RPMI8226 (cell line): ENCODE measurements at regions not wholly inside any gene's neighbourhood (a gene's known extent, or its start where the extent isn't known, plus 50 kb on each side); places are given as distances from the start of the nearest gene placed in this dataset.

Source experiments
- DNase-seq: peaks from one replicate; pipeline ENCODE4 v3.0.0-alpha.2; 2015

DNA sequence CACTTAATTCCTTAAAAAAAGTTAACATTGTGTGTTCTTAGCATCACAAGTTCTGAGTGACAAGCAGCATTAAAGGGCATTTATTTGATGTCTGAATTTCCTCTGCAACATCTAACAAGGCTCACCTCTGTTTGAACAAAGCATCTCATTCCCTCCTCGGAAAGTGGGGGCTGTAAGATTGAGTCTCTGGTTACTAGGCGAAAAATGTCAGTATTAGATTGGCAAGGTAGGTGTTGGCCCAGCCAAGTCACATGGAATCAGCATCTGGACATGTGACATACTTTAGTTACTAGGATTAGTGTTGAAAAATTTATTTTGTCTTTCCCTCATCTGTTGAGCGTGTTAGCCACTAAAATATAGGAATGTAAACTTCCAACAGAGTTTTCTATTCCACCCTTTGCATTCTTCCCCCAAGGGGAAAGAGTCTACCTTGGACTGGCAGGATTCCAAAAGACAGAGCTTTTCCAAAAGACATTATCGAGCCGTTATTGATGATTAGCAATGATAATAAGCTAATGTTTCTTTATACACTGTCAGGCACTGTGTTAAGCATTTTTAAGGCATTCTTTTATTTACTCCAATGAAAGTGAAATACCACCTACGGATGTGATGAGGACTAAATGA lies 194.9 kb upstream of the BTG1 start:
- no peak for DNase-seq

DNA sequence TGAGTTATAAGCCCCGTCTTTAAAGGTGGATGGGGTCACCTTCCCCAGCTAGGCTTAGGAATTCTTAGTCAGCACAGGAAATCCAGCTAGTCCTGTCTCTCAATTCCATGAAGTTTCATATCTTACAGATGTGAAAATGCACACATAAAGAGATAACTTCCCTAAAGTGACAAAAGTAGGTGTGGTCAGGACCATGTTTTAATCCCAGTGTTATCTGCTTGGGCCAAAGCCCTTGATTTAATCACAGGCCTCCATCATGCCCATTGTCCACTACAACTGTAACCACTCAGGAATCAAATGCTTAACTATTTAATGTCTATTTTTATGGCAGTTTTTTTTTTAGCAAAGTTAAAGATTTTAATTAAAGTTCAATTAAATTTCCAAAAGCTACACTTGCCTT lies 194.4 kb upstream of the BTG1 start:
- no peak for DNase-seq

DNA sequence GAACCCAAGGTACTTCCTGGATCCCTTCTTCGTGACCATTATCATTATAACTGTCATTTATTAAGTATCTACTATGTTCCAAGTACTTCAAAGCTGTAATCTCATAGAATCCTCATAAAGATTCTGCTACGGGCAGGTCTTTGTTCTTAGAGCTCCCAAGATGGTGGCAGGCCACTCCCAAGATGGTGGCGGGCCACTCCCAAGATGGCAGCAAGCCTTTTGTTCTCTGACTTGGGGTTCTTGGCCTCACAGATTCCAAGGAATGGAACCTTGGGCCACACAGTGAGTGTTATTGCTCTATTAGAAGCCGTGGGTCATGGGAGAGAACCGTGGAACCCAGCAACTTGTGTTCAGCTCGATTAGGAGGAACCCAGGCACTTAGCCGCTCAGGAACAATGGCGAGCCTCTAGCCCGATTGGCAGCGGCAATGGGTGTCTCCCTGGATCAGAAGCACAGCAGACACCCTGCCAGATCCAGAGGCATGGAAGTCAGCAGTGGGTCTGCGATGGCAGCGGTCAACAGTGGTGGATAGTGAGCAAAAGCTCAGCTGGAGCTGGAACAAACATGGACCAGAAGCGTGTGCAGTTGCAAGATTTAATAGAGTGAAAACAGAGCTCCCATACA lies 193.7 kb upstream of the BTG1 start:
- no peak for DNase-seq

DNA sequence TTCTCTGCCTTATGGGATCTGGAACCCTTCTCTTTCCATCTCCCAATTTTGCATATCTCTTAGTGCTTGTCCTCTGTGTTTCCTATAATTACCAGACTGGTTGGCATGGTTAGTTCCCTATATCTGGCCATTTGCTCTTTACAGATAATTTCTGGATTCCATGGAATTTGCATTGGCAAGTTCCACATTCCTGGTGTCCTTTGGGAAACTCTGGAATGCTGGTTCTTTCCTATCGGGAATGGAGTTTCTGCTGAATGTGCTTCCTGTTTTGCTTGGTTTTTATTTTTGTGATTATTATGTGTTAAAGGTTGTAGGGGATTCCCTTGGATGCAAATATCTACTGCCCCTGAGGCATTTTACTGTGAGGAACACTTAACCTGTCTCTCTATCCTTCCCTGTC lies 193.0 kb upstream of the BTG1 start:
- DNase-seq = no peak

DNA sequence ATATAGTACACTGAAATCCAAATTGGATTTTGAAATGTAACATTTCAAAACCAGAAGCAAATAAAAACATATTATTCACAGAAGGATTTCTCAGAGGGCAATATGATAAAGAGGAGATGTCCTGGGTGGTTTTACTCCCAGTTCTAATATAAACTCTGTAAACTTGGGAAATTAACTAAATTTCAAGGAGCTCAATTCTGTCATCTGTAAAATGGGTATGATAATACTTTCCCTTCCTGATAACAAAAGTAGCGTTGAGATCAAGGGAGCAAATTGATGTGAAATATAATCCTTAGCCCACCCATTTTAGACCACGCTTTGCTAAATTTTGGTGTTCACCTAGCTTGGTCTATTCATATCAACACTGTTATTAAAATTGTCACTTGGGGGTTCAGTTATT lies 192.5 kb upstream of the BTG1 start:
- no peak for DNase-seq

DNA sequence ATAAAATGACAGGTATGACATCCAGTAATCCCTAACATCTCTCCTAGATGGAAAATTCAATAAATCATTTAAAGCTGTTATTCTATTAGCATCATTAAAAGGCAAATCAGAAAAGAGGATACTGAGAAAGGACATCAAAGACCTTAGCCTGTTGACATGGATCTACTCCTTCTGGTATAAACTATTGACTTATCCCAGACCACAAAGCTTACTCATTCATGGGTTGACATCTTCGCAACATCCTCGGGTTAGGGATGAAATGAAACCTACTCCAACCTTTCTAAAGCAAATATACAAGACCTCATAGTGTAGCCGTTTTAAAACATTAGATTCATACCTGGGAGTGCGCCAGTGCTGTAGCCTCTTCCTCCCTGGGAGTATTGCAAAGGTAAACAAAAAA lies 191.5 kb upstream of the BTG1 start:
- DNase-seq = no peak

DNA sequence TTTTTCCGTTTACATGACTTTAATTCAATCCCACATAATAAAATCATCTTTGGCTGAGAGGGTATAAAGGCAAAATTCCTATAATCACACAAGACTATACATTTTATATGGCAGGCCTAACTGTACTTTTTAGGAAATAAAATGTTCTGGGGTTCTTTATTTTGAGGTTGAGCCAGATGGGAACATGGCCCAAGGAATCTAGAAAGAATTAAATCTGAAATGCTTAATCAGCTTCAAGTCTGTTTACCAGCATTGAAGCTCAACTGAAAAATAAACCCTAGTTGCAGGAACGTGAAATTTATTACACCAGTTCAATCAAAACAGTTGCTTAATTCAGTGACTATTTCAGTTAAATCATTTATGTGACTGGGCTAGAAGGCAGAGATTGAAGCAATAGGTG lies 191.0 kb upstream of the BTG1 start:
- no peak for DNase-seq

DNA sequence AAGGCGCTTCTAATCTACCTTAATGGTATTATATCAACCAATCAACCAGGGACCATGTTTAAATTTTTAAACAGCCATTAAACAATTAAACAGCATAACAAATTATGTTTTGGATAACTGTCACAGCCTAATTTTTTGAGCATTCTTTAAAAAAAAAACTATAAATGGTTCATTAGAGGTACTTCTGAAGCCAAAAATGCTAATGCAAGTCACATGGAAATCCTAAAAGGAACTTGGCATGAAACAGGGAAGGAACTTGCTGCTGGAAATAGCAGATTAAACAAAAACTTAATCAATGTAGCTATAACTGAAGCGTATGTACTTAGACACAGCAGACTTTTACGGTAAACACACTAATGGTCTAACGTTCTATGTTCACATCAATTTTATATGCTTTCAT lies 190.2 kb upstream of the BTG1 start:
- DNase-seq = no peak

DNA sequence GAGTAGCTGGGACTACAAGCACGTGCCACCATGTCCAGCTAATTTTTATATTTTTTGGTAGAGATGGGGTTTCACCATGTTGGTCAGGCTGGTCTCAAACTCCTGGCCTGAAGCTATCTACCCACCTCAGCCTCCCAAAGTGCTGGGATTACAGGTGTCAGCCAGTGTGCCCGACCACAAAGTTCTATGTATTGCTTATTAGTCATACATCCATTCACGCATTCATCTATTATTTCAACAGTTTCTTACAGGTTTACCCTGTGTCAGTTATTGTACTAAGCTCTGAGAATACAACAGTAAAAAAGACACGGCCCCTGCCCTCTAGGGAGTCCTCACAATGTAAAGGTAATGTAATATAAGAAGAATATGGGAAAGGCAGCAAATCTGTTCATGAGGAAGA lies 188.9 kb upstream of the BTG1 start:
- no peak for DNase-seq

DNA sequence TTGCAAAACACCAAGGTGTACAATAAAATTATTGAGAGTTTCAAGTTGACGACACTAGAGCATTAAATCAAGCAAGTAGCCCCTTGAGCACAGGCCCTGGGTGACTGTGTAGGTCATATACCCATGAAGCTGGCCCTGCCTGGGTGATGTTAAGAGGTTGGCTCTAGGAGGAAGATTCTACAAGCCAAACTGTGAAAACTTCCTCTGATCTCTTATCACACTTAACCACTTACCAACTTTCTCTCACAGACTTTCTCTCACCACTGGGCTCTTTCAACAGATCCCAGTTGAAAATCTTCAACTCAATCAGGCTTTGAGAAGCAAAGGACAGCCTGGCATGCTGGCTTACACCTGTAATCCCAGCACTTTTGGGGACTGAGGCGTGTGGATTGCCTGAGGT lies 186.9 kb upstream of the BTG1 start:
- DNase-seq = no peak

DNA sequence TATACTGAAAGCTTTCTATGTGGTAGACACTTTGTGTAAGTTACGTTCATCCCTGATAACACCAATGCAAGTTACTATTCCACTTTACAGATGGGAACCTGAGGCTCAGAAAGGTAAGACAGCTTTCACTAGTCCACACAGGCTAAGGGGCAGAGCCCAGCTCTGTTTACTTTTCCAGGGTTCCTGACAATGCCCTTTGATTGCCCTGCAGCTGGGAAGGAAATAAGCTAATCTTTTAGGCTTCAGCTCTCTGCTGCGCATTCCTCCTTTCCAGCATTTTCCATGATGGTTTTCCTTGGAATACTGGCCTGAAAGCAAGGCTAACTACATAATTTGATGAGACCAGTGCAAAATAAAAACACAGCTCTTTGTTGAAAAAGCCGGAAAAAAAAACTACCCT lies 185.7 kb upstream of the BTG1 start:
- DNase-seq = no peak

DNA sequence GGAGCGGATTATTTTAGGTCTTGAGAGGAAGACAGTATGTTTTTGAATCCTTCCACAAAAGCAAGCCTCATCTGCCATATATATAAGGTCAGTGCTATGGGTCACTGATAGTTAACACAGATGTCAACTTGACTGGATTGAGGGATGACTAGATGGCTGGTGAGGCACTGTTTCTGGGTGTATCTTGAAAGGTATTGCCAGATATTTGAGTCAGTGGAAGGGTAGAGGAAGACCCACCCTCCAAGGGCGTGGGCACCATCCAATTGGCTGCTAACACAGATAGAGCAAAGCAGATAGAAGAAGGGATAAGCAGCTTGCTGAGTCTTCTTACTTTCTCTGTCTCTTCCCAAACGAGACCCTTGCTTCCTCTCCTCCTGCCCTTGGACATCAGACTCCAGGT lies 185.0 kb upstream of the BTG1 start:
- no peak for DNase-seq

DNA sequence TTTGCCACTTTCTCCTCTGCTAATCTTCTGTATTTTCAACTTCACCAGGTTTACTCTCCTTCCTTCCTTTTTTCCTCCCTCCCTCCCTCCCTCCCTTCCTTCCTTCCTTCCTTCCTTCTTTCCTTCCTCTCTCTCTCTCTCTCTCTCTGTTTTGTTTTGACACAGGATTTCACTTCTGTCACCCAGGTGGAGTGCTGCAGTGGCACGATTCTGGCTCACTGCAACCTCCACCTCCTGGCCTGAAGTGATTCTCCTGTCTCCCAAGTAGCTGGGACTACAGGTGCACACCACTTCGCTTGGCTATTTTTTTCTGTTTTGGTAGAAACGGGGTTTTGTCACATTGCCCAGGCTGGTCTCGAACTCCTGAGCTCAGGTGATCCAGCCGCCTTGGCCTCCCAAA lies 181.2 kb upstream of the BTG1 start:
- DNase-seq = no peak

DNA sequence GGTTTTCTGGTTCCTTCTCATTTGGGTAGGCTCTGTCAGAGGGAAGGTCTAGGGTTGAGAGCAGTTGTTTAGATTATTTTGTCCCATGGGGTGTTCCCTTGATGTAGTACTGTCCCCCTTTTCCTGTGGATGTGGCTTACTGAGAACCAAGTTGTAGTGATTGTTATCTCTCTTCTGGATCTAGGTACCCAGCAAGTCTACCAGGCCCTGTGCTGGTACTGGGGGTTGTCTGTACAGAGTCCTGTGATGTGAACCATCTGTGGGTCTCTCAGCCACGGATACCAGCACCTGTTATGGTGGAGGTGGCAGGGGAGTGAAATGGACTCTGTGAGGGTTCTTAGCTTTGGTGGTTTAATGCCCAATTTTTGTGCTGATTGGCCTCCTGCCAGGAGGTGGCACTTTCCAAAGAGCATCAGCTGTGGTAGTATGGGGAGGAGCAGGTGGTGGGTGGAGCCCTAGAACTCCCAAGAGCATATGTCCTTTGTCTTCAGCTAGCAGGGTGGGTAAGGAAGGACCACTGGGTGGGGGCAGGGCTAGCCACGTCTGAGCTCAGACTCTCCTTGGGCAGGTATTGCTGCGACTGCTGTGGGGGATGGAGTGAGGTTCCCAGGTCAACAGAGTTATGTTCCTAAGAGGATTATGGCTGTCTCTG lies 179.3 kb upstream of the BTG1 start:
- DNase-seq = no peak

DNA sequence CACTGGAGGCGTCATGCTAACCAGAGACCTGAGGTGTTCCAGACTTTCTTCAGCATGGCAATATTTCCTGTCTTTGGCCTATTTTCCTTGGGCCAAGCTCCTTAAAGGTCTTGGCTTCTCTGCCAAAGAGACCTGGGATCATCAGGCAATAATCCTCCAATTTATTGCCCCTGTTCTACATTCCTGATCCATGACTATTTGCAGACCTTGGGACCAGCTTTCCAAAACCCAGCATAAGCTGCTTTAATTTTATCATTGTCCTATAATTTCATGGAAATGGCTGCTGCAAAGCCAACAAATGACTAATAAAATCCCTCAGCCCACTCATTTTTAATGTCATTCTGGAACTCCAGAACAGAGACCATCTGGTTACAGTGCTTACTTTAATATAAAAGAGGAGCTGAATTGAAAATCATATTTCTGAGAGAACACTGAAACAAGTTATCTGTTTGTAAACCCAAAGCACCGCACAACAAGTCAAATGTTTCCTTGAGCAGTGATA lies 166.9 kb upstream of the BTG1 start:
- DNase-seq = no peak

DNA sequence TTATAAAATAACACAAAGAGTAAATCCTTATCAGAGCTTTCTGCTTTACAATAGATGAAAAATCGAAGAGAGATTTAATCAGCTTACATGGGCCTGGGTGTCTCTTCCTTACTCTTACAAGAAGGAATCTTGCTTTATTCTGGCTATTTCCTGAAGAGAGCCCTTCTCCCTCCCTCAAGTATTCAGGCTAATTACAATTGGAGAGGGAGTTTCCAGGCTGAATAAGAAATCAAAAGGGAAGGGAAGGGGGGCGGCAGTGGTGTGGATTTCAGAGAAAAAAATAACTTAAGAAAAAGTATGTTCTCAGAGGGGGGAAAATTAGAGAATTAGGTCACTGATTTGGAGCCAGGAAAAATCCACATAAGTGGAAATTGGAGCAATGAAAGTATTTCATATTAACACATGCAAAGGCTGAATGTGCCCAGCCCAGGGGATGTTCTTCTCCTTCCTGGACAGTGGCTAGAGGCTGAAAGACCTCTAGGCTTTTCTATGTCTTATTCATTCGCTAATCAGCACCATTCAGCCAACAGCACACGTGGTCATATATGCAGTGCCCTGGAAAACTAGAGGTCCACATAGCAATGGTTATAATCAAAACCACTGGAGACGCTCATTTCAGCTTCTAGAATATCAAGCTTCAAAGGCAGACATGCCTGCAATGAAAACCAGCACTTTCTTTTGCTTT lies 158.9 kb upstream of the BTG1 start:
- no peak for DNase-seq

DNA sequence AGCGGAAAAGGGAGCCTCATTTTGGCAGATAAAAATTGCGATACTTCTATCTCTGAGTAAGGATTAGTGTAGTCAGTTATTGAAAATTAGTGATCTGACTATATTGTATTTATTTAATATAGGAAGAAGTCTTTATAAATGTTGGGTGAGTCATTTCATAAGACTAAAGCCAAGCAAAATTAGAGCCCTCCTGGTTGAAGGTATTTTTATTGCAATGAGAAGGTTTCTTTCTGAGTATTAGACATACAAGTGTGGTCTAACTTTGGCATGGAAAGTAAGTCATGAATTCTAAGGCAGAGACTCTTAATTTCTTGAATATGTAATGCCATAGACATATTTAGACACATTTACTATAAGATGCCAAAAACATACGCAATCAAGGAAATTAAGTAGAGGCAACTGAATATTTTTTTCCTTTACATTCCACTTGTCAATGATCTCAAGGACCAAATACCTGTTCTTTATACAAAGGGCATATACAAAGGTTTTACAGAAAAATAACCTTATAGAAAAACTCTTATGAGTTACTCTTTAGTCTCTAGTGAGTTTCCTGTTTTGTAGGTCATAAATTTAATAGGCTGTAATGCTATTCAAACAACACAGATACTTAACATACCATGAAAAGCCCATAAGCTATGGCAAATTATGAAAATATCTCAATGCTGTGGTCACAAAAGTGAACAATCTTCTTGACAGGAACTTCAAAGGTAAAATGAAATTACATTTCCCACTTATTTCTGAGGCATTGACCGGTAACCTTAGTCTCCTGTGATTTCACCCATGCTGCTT lies 156.6 kb upstream of the BTG1 start:
- no peak for DNase-seq

DNA sequence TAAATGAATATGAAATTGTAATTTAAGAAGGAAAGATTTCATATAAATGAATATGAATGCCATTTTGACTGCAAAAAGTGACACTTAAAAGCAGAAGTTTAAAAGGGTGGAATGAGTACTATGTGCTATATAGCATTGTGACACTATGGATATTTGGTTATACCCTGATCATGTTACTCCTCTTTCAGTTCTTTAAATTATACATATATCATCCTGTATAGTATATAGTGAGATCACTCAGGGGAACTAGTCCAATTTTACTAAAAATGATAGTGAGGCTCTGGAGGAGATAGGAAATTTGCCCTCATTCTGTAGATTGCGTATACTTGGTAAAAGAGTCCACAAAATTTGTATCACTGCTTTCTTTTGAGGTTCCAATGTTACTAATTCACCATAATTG lies 155.7 kb upstream of the BTG1 start:
- DNase-seq = no peak

DNA sequence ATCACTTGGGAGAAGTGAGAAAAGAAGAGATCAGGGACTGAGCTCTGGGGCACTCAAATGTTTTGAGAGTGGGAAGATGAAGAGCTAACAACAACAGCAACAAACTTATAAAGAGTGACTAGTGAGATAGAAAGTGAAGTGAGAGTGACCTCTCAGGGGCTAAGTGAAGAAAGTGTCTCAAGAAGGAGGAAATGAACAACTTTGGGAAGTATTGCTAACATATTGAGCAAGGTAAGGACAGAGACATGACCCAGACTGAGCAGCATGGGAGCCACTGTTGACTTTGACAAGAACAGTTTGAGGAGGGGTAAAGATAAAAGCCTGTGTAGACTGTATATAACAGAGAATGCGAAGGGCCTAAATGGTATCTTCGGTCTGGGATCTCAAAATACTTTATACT lies 155.1 kb upstream of the BTG1 start:
- DNase-seq = no peak

DNA sequence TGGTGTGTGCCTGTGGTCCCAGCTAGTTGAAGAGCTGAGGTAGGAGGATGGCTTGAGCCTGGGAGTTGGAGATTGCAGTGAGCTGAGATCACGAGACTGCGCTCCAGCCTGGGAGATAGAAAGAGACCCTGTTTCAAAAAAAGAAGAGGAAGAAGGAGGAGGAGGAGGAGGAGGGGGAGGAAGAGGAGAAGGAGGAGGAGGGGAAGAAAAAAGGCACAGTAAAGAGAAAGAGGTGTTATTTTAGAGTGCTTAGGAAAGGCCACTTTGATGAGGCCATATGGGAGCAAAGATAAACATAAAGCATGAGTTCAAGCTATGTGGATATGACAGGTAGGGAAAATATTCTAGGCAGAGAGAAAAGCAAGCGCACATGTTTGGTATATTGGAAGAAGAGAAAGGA lies 154.1 kb upstream of the BTG1 start:
- no peak for DNase-seq

DNA sequence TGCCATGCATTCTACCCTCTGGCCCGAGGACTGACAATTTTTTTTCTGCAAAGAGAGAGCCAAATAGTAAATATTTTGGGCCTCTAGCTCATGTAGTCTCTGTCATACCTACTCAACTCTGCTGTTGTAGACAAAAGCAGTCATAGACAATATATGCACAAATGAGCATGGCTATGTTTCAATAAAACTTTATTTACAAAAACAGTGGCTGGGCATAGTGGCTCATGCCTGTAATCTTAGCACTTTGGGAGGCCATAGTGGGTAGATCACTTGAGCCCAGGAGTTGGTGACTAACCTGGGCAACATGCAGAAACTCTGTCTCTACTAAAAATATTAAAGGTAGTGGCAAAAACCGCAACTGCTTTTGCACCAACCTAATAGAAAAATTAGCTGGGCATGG lies 153.7 kb upstream of the BTG1 start:
- DNase-seq = no peak

DNA sequence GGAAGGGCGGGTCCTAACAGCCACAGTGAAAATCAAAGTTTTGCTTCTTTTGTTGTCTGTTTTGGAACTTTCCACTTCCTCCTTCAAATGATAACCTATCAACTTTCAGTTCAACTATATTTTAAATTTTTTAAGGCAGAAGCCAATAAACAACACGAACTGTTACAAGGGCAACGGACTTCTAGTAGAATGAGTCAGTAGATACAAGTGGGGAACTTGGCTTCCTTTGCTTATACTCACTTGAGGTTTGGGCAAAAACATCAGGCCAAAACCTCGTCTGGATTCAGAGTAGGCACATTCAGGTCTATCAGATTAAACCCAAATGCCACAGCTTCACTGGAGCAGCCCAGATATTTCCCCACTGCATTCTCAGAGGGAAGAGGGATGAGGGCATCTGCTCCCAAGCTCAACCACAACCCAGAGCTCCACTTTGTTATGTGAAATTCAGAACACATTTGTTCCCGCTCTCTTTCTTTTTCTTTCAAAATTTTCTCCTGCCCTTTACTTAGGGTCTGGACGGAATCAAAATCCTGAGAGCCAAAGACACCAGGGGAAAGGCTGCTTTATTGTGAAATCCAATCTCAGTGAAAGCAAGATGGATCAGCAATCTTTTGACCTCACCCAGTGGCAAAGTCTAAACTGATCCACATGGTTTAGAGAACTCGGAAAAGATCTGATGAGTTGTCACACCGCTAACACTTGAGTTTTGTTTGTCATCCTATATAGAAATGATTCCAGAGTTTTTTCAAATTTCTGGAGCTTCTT lies 152.5 kb upstream of the BTG1 start:
- DNase-seq = no peak

DNA sequence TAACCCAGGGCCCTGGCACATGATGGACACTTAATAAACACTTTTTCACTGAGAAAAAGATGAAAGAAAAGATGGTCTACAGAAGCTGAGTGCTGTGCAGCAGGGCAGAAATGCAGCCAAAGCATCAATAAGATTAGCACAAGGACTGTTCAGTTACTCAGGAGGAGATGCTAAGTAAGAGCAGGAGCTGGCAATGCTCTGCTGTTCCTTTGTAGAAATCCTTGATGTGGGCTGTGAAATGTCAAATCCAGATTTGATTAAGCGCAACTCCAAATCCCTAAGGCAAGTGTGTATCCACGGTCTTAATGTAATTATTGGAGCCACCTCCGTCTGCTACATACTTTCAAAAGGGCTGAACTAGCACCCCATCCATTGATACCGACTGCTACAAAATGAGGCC lies 151.8 kb upstream of the BTG1 start:
- DNase-seq = no peak
